Neutrophil (primary cell): ENCODE measurements at regions not wholly inside any gene's neighbourhood (a gene's known extent, or its start where the extent isn't known, plus 50 kb on each side); places are given as distances from the start of the nearest gene placed in this dataset.

Experiments
- H3K27ac ChIP-seq: fragments of 200-600 bp; sonication (generic); 2 replicates; pipeline ENCODE4 v1.5.1; 2016; ENCODE audit warnings: mild to moderate bottlenecking, moderate library complexity
- H3K27me3 ChIP-seq: fragments of 200-600 bp; sonication (generic); 2 replicates; pipeline ENCODE4 v1.6.0; 2016; ENCODE audit warnings: mild to moderate bottlenecking
- H3K36me3 ChIP-seq: fragments of 200-600 bp; sonication (generic); 2 replicates; pipeline ENCODE4 v1.5.1; 2017
- H3K4me1 ChIP-seq, 2 experiments: fragments of 200-600 bp in 1 of 2; sonication (generic) in 1 of 2; 1 replicate in 1 of 2; 2 replicates in 1 of 2; pipeline versions ENCODE4 v1.5.1 to v1.6.1; 2013 to 2016; ENCODE audit warnings: low read depth in 1 of 2, low read length in 1 of 2, mild to moderate bottlenecking in 1 of 2, moderate library complexity in 1 of 2; ENCODE audit not compliant: control insufficient read depth in 1 of 2, insufficient read depth in 1 of 2
- H3K4me3 ChIP-seq, 2 experiments: fragments of 200-600 bp in 1 of 2; sonication (generic) in 1 of 2; 1 replicate in 1 of 2; 2 replicates in 1 of 2; pipeline ENCODE4 v1.5.1; 2013 to 2016; ENCODE audit warnings: low read depth in 1 of 2, low read length in 1 of 2, mild to moderate bottlenecking in 1 of 2, moderate library complexity in 1 of 2
- H3K9me3 ChIP-seq: fragments of 200-600 bp; sonication (generic); 2 replicates; pipeline ENCODE4 v1.5.1; 2016
- TF ChIP-seq, protein P1 (sequence below): fragments of 200-600 bp; sonication (generic); IDR thresholded peaks from 2 replicates; pipeline ENCODE4 v1.5.1; 2016; ENCODE audit warnings: antibody characterized with exemption

GRCh38 chr10:90642136-90642535 lies 215.7 kb downstream of the HTR7 start:
- Histone ChIP-seq H3K4me3 (no peak overlapping the region), H3K36me3 (no peaks in the 10 kb centered on the region), H3K27me3 (no peaks in the 10 kb centered on the region), H3K4me1 (no peaks in the 10 kb centered on the region), H3K9me3 (no peaks in the 10 kb centered on the region), H3K27ac (no peak overlapping the region)
- TF ChIP-seq, protein P1, sequence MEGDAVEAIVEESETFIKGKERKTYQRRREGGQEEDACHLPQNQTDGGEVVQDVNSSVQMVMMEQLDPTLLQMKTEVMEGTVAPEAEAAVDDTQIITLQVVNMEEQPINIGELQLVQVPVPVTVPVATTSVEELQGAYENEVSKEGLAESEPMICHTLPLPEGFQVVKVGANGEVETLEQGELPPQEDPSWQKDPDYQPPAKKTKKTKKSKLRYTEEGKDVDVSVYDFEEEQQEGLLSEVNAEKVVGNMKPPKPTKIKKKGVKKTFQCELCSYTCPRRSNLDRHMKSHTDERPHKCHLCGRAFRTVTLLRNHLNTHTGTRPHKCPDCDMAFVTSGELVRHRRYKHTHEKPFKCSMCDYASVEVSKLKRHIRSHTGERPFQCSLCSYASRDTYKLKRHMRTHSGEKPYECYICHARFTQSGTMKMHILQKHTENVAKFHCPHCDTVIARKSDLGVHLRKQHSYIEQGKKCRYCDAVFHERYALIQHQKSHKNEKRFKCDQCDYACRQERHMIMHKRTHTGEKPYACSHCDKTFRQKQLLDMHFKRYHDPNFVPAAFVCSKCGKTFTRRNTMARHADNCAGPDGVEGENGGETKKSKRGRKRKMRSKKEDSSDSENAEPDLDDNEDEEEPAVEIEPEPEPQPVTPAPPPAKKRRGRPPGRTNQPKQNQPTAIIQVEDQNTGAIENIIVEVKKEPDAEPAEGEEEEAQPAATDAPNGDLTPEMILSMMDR: no peak

GRCh38 chr10:90642650-90643049 lies 215.2 kb downstream of the HTR7 start:
- no peaks in the 10 kb centered on the region for H3K9me3 ChIP-seq
- H3K27ac ChIP-seq: no peak overlapping the region
- H3K4me3 ChIP-seq: no peak overlapping the region
- H3K36me3 ChIP-seq: no peaks in the 10 kb centered on the region
- TF ChIP-seq, protein P1: no peak
- no peaks in the 10 kb centered on the region for H3K27me3 ChIP-seq
- no peaks in the 10 kb centered on the region for H3K4me1 ChIP-seq

GRCh38 chr10:90644165-90644564 lies 213.7 kb downstream of the HTR7 start:
- Histone ChIP-seq H3K9me3 (no peaks in the 10 kb centered on the region), H3K27ac (no peak overlapping the region), H3K4me3 (no peak overlapping the region), H3K36me3 (no peaks in the 10 kb centered on the region), H3K4me1 (no peaks in the 10 kb centered on the region), H3K27me3 (no peaks in the 10 kb centered on the region)
- TF ChIP-seq, protein P1: no peak

GRCh38 chr10:90650858-90651257 lies 207.0 kb downstream of the HTR7 start:
- no peak overlapping the region for H3K27ac ChIP-seq
- no peak overlapping the region for H3K4me3 ChIP-seq
- no peaks in the 10 kb centered on the region for H3K27me3 ChIP-seq
- TF ChIP-seq, protein P1: no peak
- no peaks in the 10 kb centered on the region for H3K4me1 ChIP-seq
- H3K9me3 ChIP-seq: no peaks in the 10 kb centered on the region
- H3K36me3 ChIP-seq: no peaks in the 10 kb centered on the region

DNA sequence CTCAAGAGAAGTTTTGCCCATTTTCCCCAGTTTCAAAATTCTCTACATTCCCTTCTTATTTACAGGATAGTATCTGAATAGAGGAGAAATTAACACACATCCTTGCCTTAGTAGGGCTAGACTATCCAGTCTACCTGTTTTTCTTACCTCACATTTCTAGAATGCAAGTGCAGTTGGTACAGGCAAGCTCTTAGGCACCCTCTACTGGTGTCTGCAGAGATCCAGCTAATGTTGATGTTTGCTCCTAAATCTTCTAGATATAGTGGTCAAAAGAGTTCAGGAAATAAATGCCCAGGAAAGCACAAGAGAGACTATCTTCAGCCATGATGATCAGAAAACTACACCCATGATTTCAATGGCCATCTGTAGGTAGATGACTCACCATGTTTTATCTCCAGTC lies 205.3 kb downstream of the HTR7 start:
- TF ChIP-seq, protein P1: no peak
- Histone ChIP-seq H3K9me3 (no peaks in the 10 kb centered on the region), H3K27ac (no peak overlapping the region), H3K36me3 (no peaks in the 10 kb centered on the region), H3K4me1 (no peaks in the 10 kb centered on the region), H3K27me3 (no peaks in the 10 kb centered on the region), H3K4me3 (no peak overlapping the region)

GRCh38 chr10:90658791-90659190 lies 199.0 kb downstream of the HTR7 start:
- no peaks in the 10 kb centered on the region for H3K36me3 ChIP-seq
- TF ChIP-seq, protein P1: no peak
- no peaks in the 10 kb centered on the region for H3K9me3 ChIP-seq
- H3K4me3 ChIP-seq: no peak overlapping the region
- no peak overlapping the region for H3K27ac ChIP-seq
- no peaks in the 10 kb centered on the region for H3K4me1 ChIP-seq
- H3K27me3 ChIP-seq: no peaks in the 10 kb centered on the region
